RWPE1 (cell line): ENCODE measurements at regions not wholly inside any gene's neighbourhood (a gene's known extent, or its start where the extent isn't known, plus 50 kb on each side); places are given as distances from the start of the nearest gene placed in this dataset.

Experiments used
- CTCF ChIA-PET: fragments of 350-600 bp; sonication (Branson Sonifier 250); formaldehyde crosslinking; extraction: SDS; loops from one replicate; lab custom pipeline; 2021; lab: Yijun Ruan, JAX
- POLR2A ChIA-PET: fragments of 400-600 bp; formaldehyde crosslinking; extraction: SDS; loops from one replicate; lab custom pipeline; 2020; ENCODE audit warnings: antibody characterized with exemption; ENCODE audit not compliant: low non-redundant PET; lab: Yijun Ruan, JAX
- DNase-seq: peaks from one replicate; pipeline ENCODE4 v3.0.0; 2012; ENCODE audit warnings: low spot score
- H3K27ac ChIP-seq: fragments of 450-650 bp; 2 replicates; pipeline ENCODE4 v1.5.1; 2017
- TF ChIP-seq, protein P1 (sequence below): fragments of 450-650 bp; conservative IDR thresholded peaks from 2 replicates; pipeline ENCODE4 v1.5.1; 2017; ENCODE audit warnings: low read depth, mild to moderate bottlenecking

DNA sequence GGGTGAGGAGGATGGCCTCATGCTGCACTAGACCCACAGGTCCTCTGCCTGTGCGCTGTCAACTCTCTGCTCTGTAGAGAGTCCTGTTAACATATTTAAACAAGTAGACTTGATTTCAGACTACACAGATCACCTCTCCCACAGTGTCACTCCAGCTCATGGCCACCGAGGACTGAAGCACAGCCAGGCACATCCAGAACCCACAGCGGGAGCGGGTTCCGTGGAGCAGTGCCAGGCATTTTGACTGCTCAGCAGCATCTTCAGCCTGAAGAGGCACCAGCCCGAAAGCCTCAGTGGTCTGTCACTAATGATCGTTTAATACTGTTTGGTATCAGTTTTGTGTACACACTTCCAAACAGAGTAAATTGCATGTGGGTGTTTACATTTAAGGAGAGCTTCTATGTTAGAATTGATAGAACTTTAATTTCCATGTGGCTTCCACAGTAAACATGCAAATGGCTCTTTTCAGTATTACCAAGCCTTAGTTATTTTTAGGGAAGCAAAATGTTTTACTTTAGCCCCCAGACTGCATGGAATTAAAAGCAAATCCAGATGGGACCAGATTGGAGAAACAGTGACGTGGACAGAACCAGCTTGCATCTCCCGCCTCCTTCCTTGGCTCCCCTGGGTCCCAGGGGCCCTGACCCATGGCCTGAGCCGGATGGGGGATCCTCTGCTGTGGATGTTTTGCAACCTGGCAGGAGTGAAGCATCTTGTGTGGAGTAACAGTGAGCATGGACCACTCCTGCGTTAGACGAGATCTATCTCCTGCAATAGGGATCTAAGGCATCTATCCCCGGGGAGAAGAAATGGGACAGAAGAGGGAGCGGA is 196.7 kb upstream of the CDH4 start:
- ChIA-PET POLR2A (no interaction called here), CTCF (no interaction called here)
- DNase-seq, result no peak
- TF ChIP-seq, protein P1, sequence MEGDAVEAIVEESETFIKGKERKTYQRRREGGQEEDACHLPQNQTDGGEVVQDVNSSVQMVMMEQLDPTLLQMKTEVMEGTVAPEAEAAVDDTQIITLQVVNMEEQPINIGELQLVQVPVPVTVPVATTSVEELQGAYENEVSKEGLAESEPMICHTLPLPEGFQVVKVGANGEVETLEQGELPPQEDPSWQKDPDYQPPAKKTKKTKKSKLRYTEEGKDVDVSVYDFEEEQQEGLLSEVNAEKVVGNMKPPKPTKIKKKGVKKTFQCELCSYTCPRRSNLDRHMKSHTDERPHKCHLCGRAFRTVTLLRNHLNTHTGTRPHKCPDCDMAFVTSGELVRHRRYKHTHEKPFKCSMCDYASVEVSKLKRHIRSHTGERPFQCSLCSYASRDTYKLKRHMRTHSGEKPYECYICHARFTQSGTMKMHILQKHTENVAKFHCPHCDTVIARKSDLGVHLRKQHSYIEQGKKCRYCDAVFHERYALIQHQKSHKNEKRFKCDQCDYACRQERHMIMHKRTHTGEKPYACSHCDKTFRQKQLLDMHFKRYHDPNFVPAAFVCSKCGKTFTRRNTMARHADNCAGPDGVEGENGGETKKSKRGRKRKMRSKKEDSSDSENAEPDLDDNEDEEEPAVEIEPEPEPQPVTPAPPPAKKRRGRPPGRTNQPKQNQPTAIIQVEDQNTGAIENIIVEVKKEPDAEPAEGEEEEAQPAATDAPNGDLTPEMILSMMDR, result no peak
- H3K27ac ChIP-seq, result no peak overlapping the region

DNA sequence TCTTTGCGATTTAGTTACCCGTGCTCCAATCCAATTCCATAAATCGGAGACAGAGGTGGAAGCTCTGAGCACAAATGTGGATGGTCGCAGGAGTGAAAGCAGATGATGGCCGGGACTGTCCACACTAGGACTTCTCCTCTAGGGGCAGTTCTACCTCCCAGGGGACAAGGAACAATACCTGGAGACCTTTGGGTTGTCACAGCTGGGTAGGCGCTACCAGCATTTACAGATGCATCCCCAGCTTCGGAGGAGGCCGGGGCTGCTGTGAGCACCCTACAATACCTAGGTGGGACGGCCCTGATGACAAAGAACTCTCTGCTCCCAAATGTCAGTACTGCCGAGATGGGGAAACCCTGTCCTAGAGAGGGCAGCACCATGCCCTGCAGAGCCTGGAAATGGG is 195.9 kb upstream of the CDH4 start:
- no peak for DNase-seq
- TF ChIP-seq, protein P1, result no peak
- no peak overlapping the region for H3K27ac ChIP-seq
- ChIA-PET CTCF (interaction anchor here (0.6 kb wide), 1 partner anchor 8 kb away, joined by 3 read pairs; no protein-coding TSS in a partner anchor), POLR2A (no interaction called here)

DNA sequence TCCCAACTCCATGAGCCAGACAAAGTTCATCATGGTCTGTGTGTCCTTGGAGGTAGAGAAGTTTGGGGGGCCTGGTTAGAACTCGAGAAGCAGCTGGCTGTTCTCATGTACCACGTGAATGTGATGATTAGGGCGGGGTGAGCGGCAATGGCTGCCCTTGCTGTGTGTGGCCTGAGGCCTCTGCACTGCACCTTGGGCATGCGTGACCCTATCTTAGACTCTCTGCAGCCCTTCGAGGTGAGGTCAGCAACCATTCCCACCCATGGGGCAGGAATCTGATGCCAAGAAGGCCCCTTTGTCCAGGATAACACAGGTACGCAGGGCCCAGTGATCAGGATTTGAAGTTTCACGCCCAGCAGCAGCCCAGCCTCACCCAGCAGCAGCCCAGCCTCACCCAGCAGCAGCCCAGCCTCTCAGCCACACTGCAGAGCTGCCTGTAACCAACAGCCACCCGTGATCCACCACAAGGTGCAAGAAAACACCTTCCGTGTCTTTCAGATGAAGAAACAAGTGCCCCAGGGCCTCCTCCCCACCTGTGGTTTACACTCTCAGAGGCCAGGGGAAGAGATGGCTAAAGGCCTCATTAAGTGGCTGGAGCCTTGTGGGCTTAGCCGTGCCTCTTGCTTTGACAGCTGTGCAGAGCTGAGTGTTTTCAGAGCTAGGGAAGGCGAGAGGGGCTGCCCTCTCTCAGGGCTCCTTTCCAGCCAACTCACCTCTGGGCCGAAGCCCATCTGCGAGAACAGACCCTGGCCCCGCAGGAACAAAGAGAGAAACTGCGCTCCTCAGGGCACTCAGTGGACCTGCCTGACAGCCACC is 195.2 kb upstream of the CDH4 start:
- TF ChIP-seq, protein P1, result no peak
- no peak for DNase-seq
- POLR2A ChIA-PET, result no interaction called here
- CTCF ChIA-PET, result no interaction called here
- H3K27ac ChIP-seq, result no peak overlapping the region

DNA sequence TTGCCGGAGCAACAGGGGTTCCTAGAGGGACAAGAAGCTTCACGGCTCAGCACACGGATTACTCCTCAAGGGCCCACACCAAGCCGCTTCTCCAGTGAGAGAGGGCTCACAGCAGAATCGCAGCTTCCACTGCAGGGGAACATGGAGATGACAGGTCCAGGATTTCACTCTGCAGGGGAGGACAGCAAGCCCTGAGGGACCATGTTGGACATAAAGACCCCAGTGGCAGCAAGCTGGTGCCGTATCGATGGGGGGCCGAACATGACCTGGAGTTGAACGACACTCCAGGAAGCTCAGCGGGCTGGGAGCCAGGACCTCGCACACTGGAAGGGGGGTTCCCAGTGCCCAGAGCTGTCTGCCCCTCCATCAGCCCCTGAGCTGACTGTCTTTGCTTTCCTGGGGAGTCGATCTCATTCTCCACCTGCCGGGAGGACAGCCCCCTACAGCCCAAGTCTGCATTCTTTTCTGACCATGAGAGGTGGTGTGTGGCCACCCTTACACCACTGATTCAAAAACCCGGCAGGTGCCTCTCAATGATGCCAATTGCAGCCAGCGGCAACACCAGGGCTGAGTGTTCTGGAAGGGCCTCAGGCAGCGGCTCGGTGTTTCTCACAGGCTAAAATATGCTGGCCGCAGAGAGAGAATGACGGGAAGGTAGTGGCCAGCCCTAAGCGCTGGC is 194.5 kb upstream of the CDH4 start:
- TF ChIP-seq, protein P1, result no peak
- H3K27ac ChIP-seq, result no peak overlapping the region
- CTCF ChIA-PET, result no interaction called here
- POLR2A ChIA-PET, result no interaction called here
- DNase-seq, result no peak

DNA sequence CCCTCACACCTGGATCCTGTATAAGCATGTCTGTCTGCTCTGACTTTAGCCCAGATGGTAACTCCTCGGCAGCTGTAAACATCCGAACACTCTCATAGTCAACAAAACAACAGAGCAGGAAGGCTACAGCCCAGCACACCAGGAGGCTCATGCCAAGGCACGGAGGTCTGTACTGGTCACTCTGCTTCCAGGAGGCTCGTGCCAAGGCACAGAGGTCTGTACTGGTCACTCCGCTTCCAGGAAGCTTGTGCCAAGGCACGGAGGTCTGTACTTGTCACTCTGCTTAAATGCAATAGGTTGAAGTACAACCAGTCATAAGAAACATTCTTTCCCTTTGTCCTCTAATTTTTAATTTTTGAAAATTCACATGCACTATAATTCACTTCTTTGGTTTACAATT is 190.1 kb upstream of the CDH4 start:
- no peak for DNase-seq
- no peak overlapping the region for H3K27ac ChIP-seq
- ChIA-PET CTCF (no interaction called here), POLR2A (no interaction called here)
- TF ChIP-seq, protein P1, result no peak

DNA sequence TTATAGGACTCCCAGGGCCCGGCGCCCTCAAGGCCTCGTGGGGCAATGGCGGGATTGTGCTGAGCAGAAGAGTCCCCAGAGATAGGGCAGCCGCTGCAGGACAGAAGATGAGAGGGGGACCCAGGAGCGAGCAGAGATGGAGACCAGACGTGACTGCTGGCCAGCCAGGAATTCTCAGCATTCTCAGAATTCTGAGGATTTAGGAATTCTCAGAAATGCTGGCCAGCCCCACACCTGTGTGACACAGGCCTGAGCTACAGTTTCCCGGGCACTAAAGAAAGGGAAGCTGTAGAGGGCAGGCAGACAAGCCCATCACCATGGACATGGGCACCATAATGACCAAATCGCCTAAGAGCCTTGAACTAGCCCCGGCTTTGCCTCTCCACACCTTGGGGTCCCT is 186.2 kb upstream of the CDH4 start:
- ChIA-PET POLR2A (no interaction called here), CTCF (no interaction called here)
- no peak for DNase-seq
- TF ChIP-seq, protein P1, result no peak
- H3K27ac ChIP-seq, result no peak overlapping the region
